Activated CD4-positive, alpha-beta T cell treated with anti-CD3 and anti-CD28 coated beads, Interleukin-2, amount 50 U/mL, for 48 hours (primary cell): ENCODE measurements at regions not wholly inside any gene's neighbourhood (a gene's known extent, or its start where the extent isn't known, plus 50 kb on each side); places are given as distances from the start of the nearest gene placed in this dataset.
"Not testable (repeated sequence)": the region's sequence is repeated elsewhere in the genome, so short reads cannot be mapped to it uniquely, and the experiment has no call there.

Source experiments
- DNase-seq, 2 experiments: peaks; one replicate each; pipeline ENCODE4 v3.0.0-alpha.2; 2020

- DNase-seq: no peak
These were observed 50.9 kb downstream of the DISP1 start for GRCh38 chr1:222865718-222866117.

- DNase-seq: no peak
These were observed 52.5 kb downstream of the DISP1 start for GRCh38 chr1:222867316-222867715.

GRCh38 chr1:222876182-222876581 is 61.3 kb downstream of the DISP1 start:
- no peak for DNase-seq

GRCh38 chr1:222877854-222878253 is 63.0 kb downstream of the DISP1 start:
- DNase-seq: no peak

GRCh38 chr1:222880587-222880986 is 65.7 kb downstream of the DISP1 start:
- peak; percentile 15 to 37 for DNase-seq

GRCh38 chr1:222886194-222886854 is 71.5 kb downstream of the DISP1 start:
- no peak for DNase-seq

- no peak for DNase-seq
These were observed 72.1 kb downstream of the DISP1 start for GRCh38 chr1:222886878-222887351.

- no peak for DNase-seq
These were observed 74.6 kb downstream of the DISP1 start for GRCh38 chr1:222889440-222889839.

- DNase-seq: no peak
These were observed 75.9 kb downstream of the DISP1 start for GRCh38 chr1:222890716-222891115.

- DNase-seq: no peak
These were observed 76.7 kb downstream of the DISP1 start for GRCh38 chr1:222891578-222891977.

GRCh38 chr1:222892137-222892769 is 77.4 kb downstream of the DISP1 start:
- DNase-seq: no peak

- no peak for DNase-seq
These were observed 78.4 kb downstream of the DISP1 start for GRCh38 chr1:222893255-222893654.

- no peak for DNase-seq
These were observed 79.5 kb downstream of the DISP1 start for GRCh38 chr1:222894331-222894730.

GRCh38 chr1:222896630-222897526 is 82.0 kb downstream of the DISP1 start:
- no peak for DNase-seq

- DNase-seq: no peak
These were observed 82.8 kb downstream of the DISP1 start for GRCh38 chr1:222897527-222898190.

- no peak for DNase-seq
These were observed 83.3 kb downstream of the DISP1 start for GRCh38 chr1:222898191-222898527.

GRCh38 chr1:222899471-222899870 is 84.6 kb downstream of the DISP1 start:
- DNase-seq: no peak

GRCh38 chr1:222904451-222904850 is 89.6 kb downstream of the DISP1 start:
- DNase-seq: no peak

- no peak for DNase-seq
These were observed 90.3 kb downstream of the DISP1 start for GRCh38 chr1:222905151-222905550.

GRCh38 chr1:222906271-222906739 is 91.5 kb downstream of the DISP1 start:
- DNase-seq: not testable (repeated sequence)

- DNase-seq: no peak
These were observed 94.7 kb downstream of the DISP1 start for GRCh38 chr1:222909586-222909985.

- no peak for DNase-seq
These were observed 95.9 kb downstream of the DISP1 start for GRCh38 chr1:222910699-222911098.

- no peak for DNase-seq
These were observed 97.0 kb downstream of the DISP1 start for GRCh38 chr1:222911866-222912265.
